ENCODE measurements at regions not wholly inside any gene's neighbourhood (a gene's known extent, or its start where the extent isn't known, plus 50 kb on each side); places are given as distances from the start of the nearest gene placed in this dataset.
A peak's percentile ranks its signal among the peaks of the same experiment; 100 is the strongest.
"Not testable (repeated sequence)": the region's sequence is repeated elsewhere in the genome, so short reads cannot be mapped to it uniquely, and the experiment has no call there.

- no peak for DNase-seq (ENCODE audit: low read depth in 2 of 2)
These were observed 131.9 kb downstream of the NPR3 start for GRCh38 chr5:32842813-32843530.

- no peak for DNase-seq (ENCODE audit: low read depth in 2 of 2)
These were observed 132.4 kb downstream of the NPR3 start for GRCh38 chr5:32843531-32843895.

- no peak for DNase-seq (ENCODE audit: low read depth in 2 of 2)
These were observed 134.1 kb downstream of the NPR3 start for GRCh38 chr5:32845171-32845570.

GRCh38 chr5:32848120-32848519 is 137.0 kb downstream of the NPR3 start:
- DNase-seq (ENCODE audit: low read depth in 2 of 2), result no peak

GRCh38 chr5:32848681-32849080 is 137.6 kb downstream of the NPR3 start:
- peak in 1 of 2 experiments; percentile 37 for DNase-seq (ENCODE audit: low read depth in 2 of 2)

DNA sequence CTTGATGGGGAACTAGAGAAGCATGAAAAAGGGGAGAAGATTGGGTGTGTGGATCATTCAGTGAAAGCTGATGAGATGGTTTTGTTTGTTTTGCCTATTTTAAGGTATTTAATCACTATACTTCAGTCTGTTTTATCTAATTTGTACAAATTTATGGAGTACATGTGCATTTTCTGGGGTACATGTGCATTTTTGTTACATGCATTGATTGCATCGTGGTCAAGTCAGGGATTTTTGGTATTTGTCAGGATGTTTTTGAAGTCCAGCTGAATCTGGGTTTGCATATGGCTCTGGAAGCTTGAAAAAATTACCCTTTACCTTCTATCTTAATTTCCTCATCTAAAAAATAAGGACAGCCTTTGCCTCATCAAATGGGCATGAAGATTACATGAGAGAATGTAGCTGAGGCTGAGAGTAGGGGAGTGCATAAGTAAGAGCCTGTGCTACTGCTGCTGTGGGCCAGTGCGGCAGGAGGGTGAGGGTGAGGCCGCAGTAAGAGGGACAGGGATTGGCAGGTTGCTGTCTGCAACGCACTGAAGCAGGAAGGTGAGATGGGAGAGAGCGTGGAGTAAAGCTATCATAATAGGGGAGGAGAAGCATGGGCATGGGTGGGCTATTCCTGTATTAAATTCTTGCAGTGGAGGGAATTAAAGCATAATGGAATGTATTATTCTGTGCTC is 139.8 kb downstream of the NPR3 start:
- no peak for DNase-seq (ENCODE audit: low read depth in 2 of 2)

DNA sequence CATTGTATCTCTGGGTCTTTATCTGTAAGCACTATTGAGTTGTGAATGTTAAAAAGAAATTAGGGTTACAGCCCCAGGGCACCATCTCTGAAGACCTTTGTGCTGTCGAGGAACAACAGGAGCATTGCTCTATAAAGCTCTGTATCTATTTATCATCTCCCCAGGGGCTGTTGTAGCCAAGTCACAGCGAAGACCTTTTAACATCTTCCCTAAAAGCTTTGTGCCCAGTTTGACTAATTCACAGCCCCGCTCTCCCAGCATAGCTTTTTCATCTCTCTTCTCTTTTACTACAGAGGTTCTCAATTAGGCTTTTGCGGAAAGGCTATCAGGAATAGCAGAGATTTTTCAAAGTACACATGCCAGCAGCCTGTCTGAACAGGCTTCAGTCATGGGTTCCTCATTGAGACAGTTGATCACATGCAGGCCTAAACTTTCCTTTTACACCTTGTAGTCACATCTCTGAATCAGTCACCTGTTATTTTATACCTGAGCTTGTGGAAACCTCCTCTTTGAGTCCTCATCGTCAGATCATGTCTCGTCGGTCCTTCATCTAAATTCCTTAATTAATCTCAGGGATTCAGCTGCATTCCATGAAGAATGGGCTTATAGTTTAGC is 140.5 kb downstream of the NPR3 start:
- DNase-seq (ENCODE audit: low read depth in 2 of 2), result no peak

DNA sequence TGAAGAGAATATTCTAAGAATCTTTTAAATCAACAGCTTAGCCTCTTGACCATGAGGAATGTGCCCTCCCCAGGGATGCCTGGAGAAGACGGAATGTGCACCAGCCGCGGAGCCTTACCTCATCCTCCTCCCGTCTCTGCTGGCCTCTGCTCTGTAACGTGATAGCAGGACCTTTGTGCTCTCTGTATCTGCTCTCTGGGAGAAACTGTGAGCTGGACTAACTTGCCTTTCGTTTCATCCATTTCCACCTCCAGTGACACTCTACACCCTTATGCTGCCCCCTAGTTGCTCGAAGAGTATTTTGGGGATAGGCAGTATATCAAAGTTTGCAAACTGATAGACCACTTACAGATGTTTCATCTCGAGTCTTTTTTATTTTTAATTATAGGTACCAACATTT is 141.4 kb downstream of the NPR3 start:
- peak; percentile 57 to 59 for DNase-seq (ENCODE audit: low read depth in 2 of 2)

GRCh38 chr5:32852976-32853375 is 141.9 kb downstream of the NPR3 start:
- DNase-seq (ENCODE audit: low read depth in 2 of 2), result no peak

DNA sequence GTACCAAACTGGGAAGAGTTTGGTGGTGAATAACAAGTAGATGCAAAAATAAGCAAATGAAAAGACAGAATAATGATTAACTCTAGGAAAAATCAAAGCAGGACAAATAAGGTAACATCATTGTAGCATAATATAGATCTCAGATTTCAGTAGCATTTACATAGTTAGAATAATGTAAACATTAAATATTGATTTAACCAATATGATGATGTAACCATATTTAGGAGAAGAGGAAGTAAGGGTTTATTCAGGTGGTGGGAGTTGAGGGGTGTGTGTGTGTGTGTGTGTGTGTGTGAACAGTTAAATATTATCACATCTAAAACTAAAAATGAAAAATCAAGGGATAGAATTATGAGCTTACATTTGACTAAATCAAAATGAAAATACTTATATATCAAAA is 143.4 kb downstream of the NPR3 start:
- no peak for DNase-seq (ENCODE audit: low read depth in 2 of 2)

- no peak for DNase-seq (ENCODE audit: low read depth in 2 of 2)
These were observed 148.1 kb downstream of the NPR3 start for GRCh38 chr5:32859211-32859641.

DNA sequence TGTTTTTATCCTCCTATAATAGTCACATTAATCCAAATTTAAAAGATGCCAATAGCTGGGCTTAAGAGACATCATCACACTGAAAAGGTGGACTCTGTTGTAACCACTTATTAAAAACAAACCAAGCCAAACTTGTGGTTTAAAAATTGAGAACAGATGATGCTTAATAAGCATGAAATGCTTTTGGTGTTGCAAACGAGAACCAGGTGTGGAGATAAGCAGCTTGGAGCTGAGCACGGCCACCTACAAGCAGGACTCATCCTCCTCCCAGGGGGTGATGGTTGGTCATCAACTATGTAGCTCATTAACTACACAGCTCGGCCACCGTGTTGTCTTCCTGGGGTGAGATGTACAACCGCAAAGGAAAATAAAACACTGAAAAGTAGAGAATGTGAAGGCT is 154.4 kb downstream of the NPR3 start:
- peak; percentile 80 to 83 for DNase-seq (ENCODE audit: low read depth in 2 of 2)

DNA sequence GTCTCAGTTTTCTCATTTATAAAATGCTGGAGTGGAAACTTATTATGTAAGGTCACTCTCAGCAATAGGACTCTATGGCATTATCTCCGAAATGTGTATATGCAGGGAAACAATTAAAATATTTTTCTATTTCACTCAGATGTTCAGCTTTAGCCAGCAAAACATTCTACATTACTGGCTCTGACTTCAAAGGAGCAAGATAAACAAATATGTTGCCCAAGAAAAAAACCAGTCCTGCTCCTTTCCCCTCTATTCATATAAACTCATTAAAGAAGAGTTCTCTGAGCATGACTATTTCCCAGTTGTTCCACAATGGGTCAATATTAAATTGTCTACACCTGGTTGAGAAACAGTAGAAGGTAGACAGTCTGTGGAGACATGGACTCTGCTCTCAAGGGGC is 155.0 kb downstream of the NPR3 start:
- DNase-seq (ENCODE audit: low read depth in 2 of 2), result no peak

DNA sequence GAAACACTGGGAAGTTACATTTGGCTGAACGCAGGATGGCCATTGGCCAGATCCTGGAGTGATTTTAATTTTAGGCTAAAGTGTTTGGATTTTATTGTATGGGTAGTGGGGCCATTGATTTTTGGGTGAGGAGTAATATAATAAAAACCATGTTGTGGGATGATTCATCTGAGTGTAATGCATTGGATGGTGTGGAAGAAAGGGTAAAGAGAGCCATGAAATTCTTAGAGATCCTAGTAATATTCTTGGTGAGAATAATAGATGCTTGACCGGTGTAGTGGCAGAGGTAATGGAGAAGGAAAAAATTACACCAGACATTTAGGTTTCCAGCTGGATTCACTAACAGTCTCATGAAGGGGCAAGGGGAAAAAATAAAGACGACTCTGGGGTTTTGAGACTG is 158.1 kb downstream of the NPR3 start:
- peak; percentile 74 to 77 for DNase-seq (ENCODE audit: low read depth in 2 of 2)

GRCh38 chr5:32876791-32877190 is 165.7 kb downstream of the NPR3 start:
- no peak for DNase-seq (ENCODE audit: low read depth in 2 of 2)

GRCh38 chr5:32879364-32879763 is 168.2 kb downstream of the NPR3 start:
- not testable (repeated sequence) for DNase-seq (ENCODE audit: low read depth in 2 of 2)

- DNase-seq (ENCODE audit: low read depth in 2 of 2), result peak in 1 of 2 experiments; percentile 18
These were observed 169.7 kb downstream of the NPR3 start for GRCh38 chr5:32880796-32881195.

GRCh38 chr5:32887390-32887789 is 176.3 kb downstream of the NPR3 start:
- DNase-seq (ENCODE audit: low read depth in 2 of 2), result no peak

GRCh38 chr5:32889078-32889477 is 178.0 kb downstream of the NPR3 start:
- DNase-seq (ENCODE audit: low read depth in 2 of 2), result no peak

- no peak for DNase-seq (ENCODE audit: low read depth in 2 of 2)
These were observed 192.5 kb downstream of the NPR3 start for GRCh38 chr5:32903613-32904012.

DNA sequence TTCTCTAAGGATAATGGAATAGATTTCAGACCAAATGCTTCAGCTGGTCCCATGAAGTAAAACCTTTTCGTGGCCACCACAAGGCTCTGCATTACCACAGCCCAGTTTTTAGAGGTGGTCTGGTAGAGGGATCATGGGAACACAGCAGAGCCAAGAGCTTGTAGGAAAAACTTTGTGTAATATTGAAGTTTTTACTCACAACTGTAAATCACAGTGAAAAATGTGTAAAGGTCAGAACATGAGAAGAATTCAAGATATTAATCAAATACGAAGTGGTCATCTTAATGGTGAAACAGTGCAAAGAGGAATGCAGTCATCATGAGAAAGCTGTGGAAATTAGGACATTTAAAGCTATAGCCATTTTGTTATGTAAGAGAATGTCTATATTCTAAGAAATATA is 197.5 kb downstream of the NPR3 start:
- no peak for DNase-seq (ENCODE audit: low read depth in 2 of 2)

DNA sequence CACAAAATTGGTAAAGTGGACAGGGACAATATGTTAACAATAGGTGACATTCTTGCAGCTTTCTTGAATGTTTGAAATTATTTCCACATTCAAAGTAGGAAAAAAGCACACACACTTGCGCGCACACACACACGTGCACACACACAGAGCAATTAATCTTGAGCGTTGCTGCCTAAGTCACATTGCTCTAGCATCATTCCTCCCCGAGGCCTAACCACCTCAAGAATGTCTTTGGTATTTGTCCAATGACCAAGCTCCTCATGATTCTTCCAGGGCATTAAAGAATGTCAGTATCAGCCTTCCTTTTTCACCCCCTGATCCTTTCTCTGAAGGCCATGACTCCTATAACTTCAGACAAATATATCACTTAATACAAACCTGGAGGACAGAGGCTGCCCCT is 198.1 kb downstream of the NPR3 start:
- peak; percentile 62 to 65 for DNase-seq (ENCODE audit: low read depth in 2 of 2)

DNA sequence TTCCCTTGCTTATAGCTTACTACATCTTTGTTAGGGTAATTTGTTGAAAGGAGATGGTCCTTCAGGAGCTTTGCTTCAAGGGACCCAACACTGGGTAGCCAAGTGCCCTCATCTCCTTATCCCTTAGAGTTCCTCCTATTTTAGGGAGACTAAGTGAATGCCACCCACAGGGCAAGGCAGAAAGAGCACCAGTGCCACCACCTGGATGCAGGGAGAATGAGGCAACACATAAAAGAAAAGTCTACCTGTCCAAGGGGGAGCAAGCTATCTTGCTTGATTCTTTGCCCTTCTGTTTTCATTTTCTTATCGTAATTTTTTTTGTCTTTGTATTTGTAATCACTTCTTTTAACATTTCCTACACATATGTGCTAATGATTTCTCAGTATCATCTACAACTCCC is 205.5 kb downstream of the NPR3 start:
- peak; percentile 15 to 18 for DNase-seq (ENCODE audit: low read depth in 2 of 2)

Measured in fibroblast of skin of left quadriceps (primary cell).